ENCODE measurements at regions not wholly inside any gene's neighbourhood (a gene's known extent, or its start where the extent isn't known, plus 50 kb on each side); places are given as distances from the start of the nearest gene placed in this dataset.

- no peak overlapping the region for H3K4me2 ChIP-seq
- POLR2A ChIA-PET, result no interaction called here
- DNase-seq (ENCODE audit: low read depth in 1 of 2, low spot score in 1 of 2), result no peak
- H3K27ac ChIP-seq, result no peak overlapping the region
- TF ChIP-seq SMC3 (IDR thresholded peaks at IDR 0.05) (no peak), PHF8 (IDR thresholded peaks at IDR 0.05; ENCODE audit: borderline replicate concordance, low read depth) (no peak), HEYL (CRISPR knock-in tag; IDR thresholded peaks at IDR 0.05) (no peak), ATOH8 (CRISPR knock-in tag; IDR thresholded peaks at IDR 0.05; ENCODE audit: low read depth) (no peak), JUNB (IDR thresholded peaks at IDR 0.05) (no peak), FOSB (CRISPR knock-in tag; IDR thresholded peaks at IDR 0.05) (no peak), MAZ (IDR thresholded peaks at IDR 0.05; ENCODE audit: borderline replicate concordance, low read depth, low read length) (no peak), RFX5 (IDR thresholded peaks at IDR 0.05) (no peak), EHF (CRISPR knock-in tag; IDR thresholded peaks at IDR 0.05) (no peak), SREBF2 (IDR thresholded peaks at IDR 0.05) (no peak), FOSL2 (IDR thresholded peaks at IDR 0.05) (no peak), FOSL2 (CRISPR knock-in tag; IDR thresholded peaks at IDR 0.05) (no peak), ESRRA (IDR thresholded peaks at IDR 0.05; ENCODE audit: borderline replicate concordance, low read length) (no peak), MAX (IDR thresholded peaks at IDR 0.05) (no peak), RARB (CRISPR knock-in tag; IDR thresholded peaks at IDR 0.05) (no peak), NPAS2 (CRISPR knock-in tag; IDR thresholded peaks at IDR 0.05; ENCODE audit: borderline replicate concordance) (no peak)
- CTCF ChIA-PET, result no interaction called here
- no peak for FAIRE-seq
- 64% methylated on average over 4 of the region's 4 CpGs for WGBS (ENCODE audit: missing lambda C conversion rate)
- no peaks in the 10 kb centered on the region for H3K9me3 ChIP-seq
- H3K4me1 ChIP-seq, result no peaks in the 10 kb centered on the region
- no peak for ATAC-seq
- H3K4me3 ChIP-seq, result no peak overlapping the region
Observed at GRCh38 chr3:143215059-143215458, 95.5 kb downstream of the CHST2 start.
